ENCODE measurements at regions not wholly inside any gene's neighbourhood (a gene's known extent, or its start where the extent isn't known, plus 50 kb on each side); places are given as distances from the start of the nearest gene placed in this dataset.

DNA sequence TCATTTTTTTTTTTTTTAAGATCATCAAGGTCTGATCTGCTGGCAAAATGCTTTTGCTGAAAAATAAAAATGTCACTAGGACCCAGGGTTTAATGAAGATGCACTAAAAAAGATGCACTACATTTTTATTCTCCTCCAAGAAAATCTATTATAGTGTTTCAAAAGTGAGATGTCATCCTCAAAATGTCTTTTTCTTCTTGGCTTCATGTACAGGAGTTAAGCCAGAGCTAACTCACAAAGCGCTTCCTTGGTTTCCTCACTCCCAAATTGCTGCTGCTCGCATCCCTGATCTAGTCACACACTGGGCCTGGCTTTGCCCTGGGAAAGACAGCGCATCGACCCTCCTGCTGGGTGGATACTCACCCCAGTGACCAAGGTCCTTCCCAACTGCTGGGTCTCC, 113.4 kb upstream of the CCDC68 start:
- ATAC-seq (no peak), DNase-seq (no peak)
- intact Hi-C loops (cut with micrococcal nuclease) = no loop called here

GRCh38 chr18:55072181-55072580, 112.9 kb upstream of the CCDC68 start:
- ATAC-seq (no peak), DNase-seq (no peak)
- intact Hi-C loops (cut with micrococcal nuclease) = no loop called here

GRCh38 chr18:55069497-55069896, 110.2 kb upstream of the CCDC68 start:
- intact Hi-C loops (cut with micrococcal nuclease) = no loop called here
- DNase-seq = no peak
- no peak for ATAC-seq

- intact Hi-C loops (cut with micrococcal nuclease) = no loop called here
- no peak for ATAC-seq
Measured at GRCh38 chr18:55064760-55065159, 105.5 kb upstream of the CCDC68 start.

DNA sequence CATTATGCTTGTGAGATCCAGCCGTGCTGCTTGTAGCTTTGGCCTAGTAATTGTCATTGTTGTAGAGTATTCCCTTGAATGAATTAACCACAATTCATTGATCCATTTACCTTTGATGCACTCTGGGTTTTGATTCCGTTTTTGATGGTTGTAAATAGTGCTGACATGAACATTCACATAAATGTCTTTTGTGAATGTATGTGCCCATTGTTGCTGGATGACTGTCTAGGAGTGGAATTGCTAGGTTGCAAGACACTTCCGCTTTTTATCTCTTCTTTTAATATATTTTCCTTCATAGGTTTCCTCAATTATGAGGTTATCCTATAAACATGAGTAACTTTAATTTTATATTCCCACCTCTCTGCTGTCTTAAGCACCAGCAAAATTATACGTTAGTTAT, 104.8 kb upstream of the CCDC68 start:
- DNase-seq = no peak
- ATAC-seq = no peak
- intact Hi-C loops (cut with micrococcal nuclease) = no loop called here

More at GRCh38 chr18:55064760-55065159, 105.5 kb upstream of the CCDC68 start:
- DNase-seq = no peak

DNA sequence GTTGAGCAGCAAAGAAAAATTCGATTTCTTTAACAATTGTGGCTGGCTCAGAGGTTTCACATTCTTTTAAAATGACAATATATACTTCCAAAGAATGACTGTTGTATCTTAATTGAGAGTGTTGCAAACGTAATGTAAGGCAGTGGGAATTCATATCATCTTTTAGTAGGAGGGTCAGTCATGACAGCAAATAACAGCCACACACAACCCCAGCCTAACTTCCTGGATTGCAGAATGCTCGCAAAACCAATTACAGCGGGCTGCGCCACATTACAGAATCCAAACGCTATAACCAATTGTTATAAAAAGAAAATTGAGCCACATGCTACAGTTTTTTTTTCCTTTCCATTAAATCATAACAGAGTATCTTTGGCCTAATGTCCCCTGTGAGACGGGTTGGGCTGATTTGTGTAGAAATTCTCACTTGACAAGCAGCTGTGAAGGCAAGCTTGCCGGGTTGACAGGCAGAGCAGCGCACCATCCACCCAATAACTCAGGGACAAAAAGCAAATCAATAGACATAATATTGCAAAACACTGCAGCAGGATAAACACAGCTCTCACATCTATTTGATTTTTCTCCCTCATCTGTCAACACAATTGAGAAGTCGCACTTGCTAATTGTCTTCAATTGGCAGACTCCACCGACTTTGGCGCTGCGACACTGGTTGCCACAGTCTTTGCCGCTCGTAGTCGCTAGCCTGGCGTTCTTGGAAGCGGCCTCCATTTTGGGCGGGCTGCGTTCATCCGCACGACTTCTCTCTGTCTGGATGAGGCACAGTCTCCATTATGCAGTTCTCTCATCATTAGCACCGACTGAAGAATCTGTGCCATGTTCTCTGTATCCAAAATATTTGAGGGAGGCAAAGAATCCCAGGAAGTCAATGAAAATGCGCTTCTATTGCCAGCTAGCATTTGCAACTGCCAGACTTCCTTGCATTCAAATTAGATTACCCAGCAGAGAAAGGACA, 95.0 kb upstream of the CCDC68 start:
- DNase-seq = no peak
- intact Hi-C loops (cut with micrococcal nuclease) = no loop called here
- ATAC-seq = no peak

- intact Hi-C loops (cut with micrococcal nuclease) = no loop called here
- ATAC-seq (no peak), DNase-seq (no peak)
Measured at GRCh38 chr18:55048892-55049291, 89.6 kb upstream of the CCDC68 start.

- intact Hi-C loops (cut with micrococcal nuclease) = no loop called here
- no peak for ATAC-seq
- no peak for DNase-seq
Measured at GRCh38 chr18:55047546-55047945, 88.3 kb upstream of the CCDC68 start.

GRCh38 chr18:55041366-55041765, 82.1 kb upstream of the CCDC68 start:
- intact Hi-C loops (cut with micrococcal nuclease) = no loop called here
- ATAC-seq = no peak
- no peak for DNase-seq

DNA sequence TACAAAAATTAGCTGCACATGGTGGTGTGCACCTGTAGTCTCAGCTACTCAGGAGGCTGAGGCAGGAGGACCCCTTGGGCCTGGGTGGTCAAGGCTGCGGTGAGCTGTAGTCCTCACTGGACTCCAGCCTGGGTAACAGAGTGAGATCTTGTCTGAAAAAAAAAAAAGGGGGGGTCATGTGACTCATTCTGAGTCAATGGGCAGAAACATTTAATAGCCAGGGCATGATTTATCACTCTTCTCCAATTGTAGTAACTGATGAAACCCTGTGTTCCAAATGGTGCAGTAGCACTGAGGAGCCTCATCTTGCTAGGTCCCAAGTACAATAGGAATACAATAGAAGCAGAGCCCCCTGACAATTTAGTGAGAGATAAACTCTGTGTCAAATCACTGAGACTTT, 78.9 kb upstream of the CCDC68 start:
- intact Hi-C loops (cut with micrococcal nuclease) = no loop called here
- DNase-seq (no peak), ATAC-seq (no peak)

- DNase-seq = no peak
- intact Hi-C loops (cut with micrococcal nuclease) = no loop called here
- no peak for ATAC-seq
Measured at GRCh38 chr18:55034742-55035141, 75.5 kb upstream of the CCDC68 start.

DNA sequence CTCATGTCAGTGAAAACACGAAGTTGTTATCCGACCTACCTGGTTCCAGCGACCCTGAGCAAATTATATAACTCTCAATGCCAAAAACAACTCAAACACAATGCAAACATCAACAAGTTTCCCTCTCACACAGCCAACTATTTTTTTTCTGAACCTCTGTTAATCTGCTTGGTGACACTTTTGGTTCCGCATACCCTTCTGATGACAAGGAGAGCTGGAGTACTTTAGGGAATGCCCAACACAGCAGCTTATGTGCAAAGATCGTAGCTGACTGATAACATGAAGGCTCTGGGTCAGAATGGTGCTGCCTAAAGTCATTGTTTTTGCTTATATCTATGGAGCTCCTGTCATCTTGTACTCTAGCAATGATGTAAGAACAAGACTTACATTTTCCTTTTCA, 72.7 kb upstream of the CCDC68 start:
- intact Hi-C loops (cut with micrococcal nuclease) = no loop called here
- no peak for DNase-seq
- ATAC-seq = no peak

- DNase-seq = no peak
- no peak for ATAC-seq
- intact Hi-C loops (cut with micrococcal nuclease) = no loop called here
Measured at GRCh38 chr18:55031576-55031975, 72.3 kb upstream of the CCDC68 start.

GRCh38 chr18:55031164-55031563, 71.9 kb upstream of the CCDC68 start:
- intact Hi-C loops (cut with micrococcal nuclease) = no loop called here
- no peak for DNase-seq
- ATAC-seq = no peak

DNA sequence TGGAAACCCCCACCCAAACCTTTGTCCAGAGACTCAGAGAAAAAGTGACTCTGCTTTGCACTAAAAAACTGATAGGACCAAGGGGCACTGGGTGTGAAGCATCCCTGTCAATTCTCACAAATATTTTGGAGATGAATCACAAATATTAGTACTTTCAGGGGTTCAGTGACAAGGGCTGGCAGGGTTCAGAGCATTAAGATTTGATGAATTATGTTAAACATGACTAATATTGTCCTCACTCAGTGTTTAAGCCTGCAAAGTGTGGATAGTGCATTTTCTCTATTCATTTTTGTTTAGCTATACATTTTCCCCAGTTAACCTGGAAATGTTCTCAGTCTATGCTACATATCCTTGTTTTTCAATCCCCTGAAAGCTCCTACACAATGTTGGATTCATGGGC, 65.3 kb upstream of the CCDC68 start:
- intact Hi-C loops (cut with micrococcal nuclease) = no loop called here
- ATAC-seq (no peak), DNase-seq (no peak)

DNA sequence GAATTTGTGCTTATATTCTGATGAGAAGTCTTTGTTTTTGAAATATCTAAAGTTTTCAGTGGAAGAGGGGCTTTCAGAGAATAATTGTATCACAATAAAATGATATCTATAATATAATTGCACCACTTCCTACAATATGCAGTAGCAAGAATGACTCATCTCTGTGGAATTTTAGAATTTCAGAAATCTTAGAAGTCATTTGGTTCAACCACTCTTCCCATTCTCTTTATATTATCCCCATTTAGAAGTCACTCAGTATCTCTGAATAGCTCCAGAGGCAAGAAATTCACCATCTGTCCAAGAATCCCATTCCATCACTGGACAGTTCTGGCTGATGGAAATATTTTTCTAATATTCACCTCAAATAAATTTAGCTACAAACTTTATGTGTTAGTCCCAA, 59.3 kb upstream of the CCDC68 start:
- ATAC-seq = no peak
- DNase-seq = no peak
- intact Hi-C loops (cut with micrococcal nuclease) = no loop called here

DNA sequence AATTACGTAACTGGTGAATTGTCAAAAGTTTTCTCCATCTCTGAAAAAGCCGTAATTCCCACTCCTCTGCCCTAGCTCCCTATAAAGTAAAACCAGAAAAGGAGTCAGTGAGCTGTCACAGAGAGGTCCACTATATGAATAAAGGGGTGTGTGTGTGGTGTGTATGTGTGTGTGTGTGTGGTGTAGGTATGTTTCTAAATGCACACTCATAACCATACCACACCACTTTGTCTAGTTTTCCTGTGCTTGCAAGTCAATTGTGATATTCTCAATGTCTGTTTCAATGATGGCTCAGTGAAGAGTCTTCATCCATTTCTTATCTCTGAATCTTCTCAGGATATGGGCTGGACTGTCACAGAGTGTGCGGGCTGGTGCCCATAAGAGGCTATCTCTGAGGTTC, 54.8 kb upstream of the CCDC68 start:
- ATAC-seq (no peak), DNase-seq (no peak)
- intact Hi-C loops (cut with micrococcal nuclease) = no loop called here

- ATAC-seq (no peak), DNase-seq (no peak)
- intact Hi-C loops (cut with micrococcal nuclease) = no loop called here
Measured at GRCh38 chr18:55013685-55014084, 54.4 kb upstream of the CCDC68 start.

DNA sequence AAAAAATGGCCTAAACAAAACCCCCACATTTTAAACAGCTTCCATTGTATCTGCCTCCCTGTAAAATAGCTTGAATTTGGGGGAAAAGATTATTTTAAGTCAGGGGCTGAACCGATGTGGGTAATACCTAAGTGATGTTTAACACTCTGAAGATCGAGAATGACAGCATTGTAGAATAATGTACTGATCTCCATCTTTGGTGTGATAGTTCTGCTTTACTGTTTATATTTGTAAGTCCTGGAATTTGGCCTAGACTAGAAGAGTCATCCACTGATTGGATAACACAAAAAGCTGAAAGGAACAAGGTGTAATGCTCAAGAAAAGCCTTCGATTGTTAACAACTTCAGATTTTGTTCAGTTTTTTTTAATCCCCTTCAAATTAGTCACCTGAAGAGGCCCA, 53.8 kb upstream of the CCDC68 start:
- ATAC-seq (no peak), DNase-seq (no peak)
- intact Hi-C loops (cut with micrococcal nuclease) = no loop called here

- ATAC-seq (no peak), DNase-seq (no peak)
- intact Hi-C loops (cut with micrococcal nuclease) = no loop called here
Measured at GRCh38 chr18:55012008-55012407, 52.7 kb upstream of the CCDC68 start.
